ENCODE measurements at regions not wholly inside any gene's neighbourhood (a gene's known extent, or its start where the extent isn't known, plus 50 kb on each side); places are given as distances from the start of the nearest gene placed in this dataset.

- TF ChIP-seq HMGXB4 (CRISPR knock-in tag; IDR thresholded peaks at IDR 0.05; ENCODE audit: borderline replicate concordance) (no peak), USF2 (IDR thresholded peaks at IDR 0.05) (no peak), E2F6 (IDR thresholded peaks at IDR 0.05; ENCODE audit: borderline replicate concordance, low read depth) (no peak), MAZ (IDR thresholded peaks at IDR 0.05; ENCODE audit: borderline replicate concordance, low read depth, low read length) (no peak), FOSL2 (IDR thresholded peaks at IDR 0.05) (no peak), FOSL2 (CRISPR knock-in tag; IDR thresholded peaks at IDR 0.05) (no peak), TFCP2L1 (CRISPR knock-in tag; IDR thresholded peaks at IDR 0.05) (no peak), ESRRA (IDR thresholded peaks at IDR 0.05; ENCODE audit: borderline replicate concordance, low read length) (no peak), MAFK (IDR thresholded peaks at IDR 0.05; ENCODE audit: partially characterized antibody) (no peak), CEBPB (IDR thresholded peaks at IDR 0.05) (no peak), RFX5 (IDR thresholded peaks at IDR 0.05) (no peak), RAD21 (conservative IDR thresholded peaks at IDR 0.05 in 1 of 2, IDR thresholded peaks at IDR 0.05 in 1 of 2) (no peak), BCL3 (IDR thresholded peaks at IDR 0.05) (no peak), POLR2AphosphoS2 (conservative IDR thresholded peaks at IDR 0.05; ENCODE audit: low read length) (no peak), KDM1A (IDR thresholded peaks at IDR 0.05; ENCODE audit: low read depth) (no peak), TP53 (CRISPR knock-in tag; IDR thresholded peaks at IDR 0.05) (no peak), FOXS1 (CRISPR knock-in tag; IDR thresholded peaks at IDR 0.05) (no peak), KDM5A (IDR thresholded peaks at IDR 0.05) (no peak)
- TF ChIP-seq, protein P1, sequence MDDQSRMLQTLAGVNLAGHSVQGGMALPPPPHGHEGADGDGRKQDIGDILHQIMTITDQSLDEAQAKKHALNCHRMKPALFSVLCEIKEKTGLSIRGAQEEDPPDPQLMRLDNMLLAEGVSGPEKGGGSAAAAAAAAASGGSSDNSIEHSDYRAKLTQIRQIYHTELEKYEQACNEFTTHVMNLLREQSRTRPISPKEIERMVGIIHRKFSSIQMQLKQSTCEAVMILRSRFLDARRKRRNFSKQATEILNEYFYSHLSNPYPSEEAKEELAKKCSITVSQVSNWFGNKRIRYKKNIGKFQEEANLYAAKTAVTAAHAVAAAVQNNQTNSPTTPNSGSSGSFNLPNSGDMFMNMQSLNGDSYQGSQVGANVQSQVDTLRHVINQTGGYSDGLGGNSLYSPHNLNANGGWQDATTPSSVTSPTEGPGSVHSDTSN (IDR thresholded peaks at IDR 0.05) = no peak
- FAIRE-seq (no peak), ATAC-seq (no peak), DNase-seq (ENCODE audit: low read depth in 1 of 2, low spot score in 1 of 2) (no peak)
- H3K4me1 ChIP-seq = no peaks in the 10 kb centered on the region
- H3K4me3 ChIP-seq = no peak overlapping the region
- CTCF ChIA-PET = no interaction called here
- no peak overlapping the region for H3K4me2 ChIP-seq
- no peak overlapping the region for H3K27ac ChIP-seq
- POLR2A ChIA-PET = no interaction called here
- H3K9me3 ChIP-seq = peaks cover 3% of the 10 kb centered on the region; the same call in 1 of the 3 replicates
- 41% methylated on average over 13 of the region's 13 CpGs for whole genome bisulfite sequencing (ENCODE audit: missing lambda C conversion rate)
These were observed 186.0 kb downstream of the CRLF2 start for GRCh38 chrX:1026263-1027015.

GRCh38 chrX:1025413-1025812 lies 187.0 kb downstream of the CRLF2 start:
- FAIRE-seq = no peak
- 55% methylated on average over 11 of the region's 11 CpGs for WGBS (ENCODE audit: missing lambda C conversion rate)
- CTCF ChIA-PET = no interaction called here
- H3K4me1 ChIP-seq = no peaks in the 10 kb centered on the region
- H3K4me2 ChIP-seq = no peak overlapping the region
- no peak overlapping the region for H3K27ac ChIP-seq
- no peak for DNase-seq (ENCODE audit: low read depth in 1 of 2, low spot score in 1 of 2)
- POLR2A ChIA-PET = no interaction called here
- no peak overlapping the region for H3K4me3 ChIP-seq
- TF ChIP-seq HES2 (IDR thresholded peaks at IDR 0.05) (no peak), CBX8 (IDR thresholded peaks at IDR 0.05) (no peak)
- no peak for ATAC-seq
- peaks cover 8% of the 10 kb centered on the region; the same call in 1 of the 3 replicates for H3K9me3 ChIP-seq
